CD4-positive, alpha-beta T cell (primary cell): ENCODE measurements at regions not wholly inside any gene's neighbourhood (a gene's known extent, or its start where the extent isn't known, plus 50 kb on each side); places are given as distances from the start of the nearest gene placed in this dataset.

Source experiments
- ATAC-seq: fragments of 200-7000 bp; cut with Tn5 transposase; one replicate; pipeline ENCODE4 v1.10.0; 2022; ENCODE audit warnings: mild to moderate bottlenecking; ENCODE audit not compliant: poor library complexity
- CTCF ChIA-PET: fragments of 350-600 bp; sonication (Branson Sonifier 250); formaldehyde crosslinking; loops from one replicate; lab custom pipeline; 2021; ENCODE audit warnings: antibody characterized with exemption, inconsistent platforms; lab: Charles Lee
- POLR2A ChIA-PET: fragments of 350-600 bp; sonication (Branson Sonifier 250); formaldehyde crosslinking; loops from one replicate; lab custom pipeline; 2021; ENCODE audit warnings: antibody characterized with exemption, inconsistent platforms; lab: Charles Lee
- DNase-seq, 14 experiments: peaks; one replicate each; pipeline ENCODE4 v3.0.0-alpha.2; 2013 to 2020; ENCODE audit warnings: mixed read lengths in 2 of 14
- H3K27ac ChIP-seq, 2 donors: one replicate each; pipeline versions ENCODE4 v1.5.1 to v1.7.0; 2013; ENCODE audit warnings: low read length in 2 of 2, low read depth in 1 of 2, mild to moderate bottlenecking in 1 of 2
- H3K27me3 ChIP-seq, 2 experiments: 1 replicate in 1 of 2; 2 replicates in 1 of 2; pipeline versions ENCODE4 v1.6.1 to v1.7.0; 2013; ENCODE audit warnings: low read length in 2 of 2, control low read depth in 1 of 2, mild to moderate bottlenecking in 1 of 2, moderate library complexity in 1 of 2; ENCODE audit not compliant: insufficient read depth in 2 of 2, control insufficient read depth in 1 of 2
- H3K36me3 ChIP-seq: one replicate; pipeline ENCODE4 v1.6.1; 2013; ENCODE audit warnings: low read length, control low read depth; ENCODE audit not compliant: insufficient read depth
- H3K4me1 ChIP-seq: one replicate; pipeline ENCODE4 v1.6.1; 2013; ENCODE audit warnings: low read length, control low read depth; ENCODE audit not compliant: insufficient read depth
- H3K4me3 ChIP-seq: one replicate; pipeline ENCODE4 v1.5.1; 2013; ENCODE audit warnings: mild to moderate bottlenecking, low read length, moderate library complexity
- H3K9me3 ChIP-seq, 2 experiments: 1 replicate in 1 of 2; 2 replicates in 1 of 2; pipeline versions ENCODE4 v1.6.1 to v1.7.0; 2013; ENCODE audit warnings: low read length in 2 of 2, mild to moderate bottlenecking in 2 of 2, control low read depth in 1 of 2, moderate library complexity in 1 of 2; ENCODE audit not compliant: control insufficient read depth in 1 of 2, insufficient read depth in 1 of 2
- H3K27ac Mint-ChIP-seq: one replicate; pipeline ENCODE4 v1.8.0; 2020; ENCODE audit warnings: mixed read lengths
- H3K27me3 Mint-ChIP-seq: one replicate; pipeline ENCODE4 v1.8.0; 2021; ENCODE audit warnings: mixed read lengths
- H3K36me3 Mint-ChIP-seq: one replicate; pipeline ENCODE4 v1.8.0; 2021; ENCODE audit warnings: low read depth, mixed read lengths
- H3K4me1 Mint-ChIP-seq: one replicate; pipeline ENCODE4 v1.8.0; 2021; ENCODE audit warnings: low read depth, mixed read lengths
- H3K4me3 Mint-ChIP-seq: one replicate; pipeline ENCODE4 v1.8.0; 2020; ENCODE audit warnings: mild to moderate bottlenecking, mixed read lengths
- H3K9me3 Mint-ChIP-seq: one replicate; pipeline ENCODE4 v1.8.0; 2020; ENCODE audit warnings: mixed read lengths
- CTCF ChIP-seq: fragments of 200-600 bp; IDR thresholded peaks from one replicate; pipeline ENCODE4 v1.8.0; 2022; ENCODE audit warnings: antibody characterized with exemption, mild to moderate bottlenecking
- intact Hi-C, 2 experiments: fragments of 100-400 bp; cut with DNase I in 1 of 2; cut with micrococcal nuclease in 1 of 2; formaldehyde crosslinking; loops; one replicate each; pipeline versions ENCODE4 v1.15.1 to v1.9.0; 2023 to 2025; cut with DNase I, micrococcal nuclease

- Histone ChIP-seq H3K9me3 (peaks cover 0 to 15% of the 10 kb centered on the region in 2 experiments), H3K27ac (no peak overlapping the region), H3K4me3 (no peak overlapping the region), H3K4me1 (no peaks in the 10 kb centered on the region), H3K36me3 (no peaks in the 10 kb centered on the region), H3K27me3 (no peaks in the 10 kb centered on the region)
- DNase-seq (no peak), ATAC-seq (no peak)
- intact Hi-C loops, result no loop called here
- no peak for TF ChIP-seq CTCF
- Mint-ChIP-seq H3K36me3 (no peaks in the 10 kb centered on the region), H3K27me3 (peaks cover 8% of the 10 kb centered on the region), H3K4me3 (no peak overlapping the region), H3K27ac (no peak overlapping the region), H3K9me3 (no peaks in the 10 kb centered on the region), H3K4me1 (no peaks in the 10 kb centered on the region)
- POLR2A ChIA-PET, result no interaction called here
- CTCF ChIA-PET, result no interaction called here
Measured at GRCh38 chr4:4775493-4776004, 83.9 kb upstream of the MSX1 start.

DNA sequence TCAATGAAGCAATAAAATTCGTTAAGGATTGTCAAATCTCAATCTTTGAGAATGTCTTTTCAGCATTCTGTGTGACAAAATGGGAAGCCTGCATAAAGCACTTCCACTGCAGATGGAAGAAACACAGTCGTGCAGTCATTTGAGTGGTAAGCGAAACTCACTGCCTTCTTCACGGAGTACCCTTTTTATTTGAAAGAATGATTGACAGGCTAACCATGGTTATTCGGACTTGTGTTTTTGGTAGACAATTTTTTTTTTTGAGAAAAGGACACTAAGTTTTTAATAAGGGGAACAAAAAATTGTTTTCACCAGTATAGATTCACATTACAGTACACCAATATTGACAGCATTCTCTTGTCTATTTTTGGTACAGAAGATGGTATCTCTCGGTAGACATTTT is 86.9 kb upstream of the MSX1 start:
- Mint-ChIP-seq H3K4me1 (no peaks in the 10 kb centered on the region), H3K36me3 (no peaks in the 10 kb centered on the region), H3K9me3 (no peaks in the 10 kb centered on the region), H3K27ac (no peak overlapping the region), H3K27me3 (no peaks in the 10 kb centered on the region), H3K4me3 (no peak overlapping the region)
- CTCF ChIA-PET, result no interaction called here
- Histone ChIP-seq H3K36me3 (no peaks in the 10 kb centered on the region), H3K27me3 (no peaks in the 10 kb centered on the region), H3K4me3 (no peak overlapping the region), H3K9me3 (peaks cover 0 to 19% of the 10 kb centered on the region in 2 experiments), H3K27ac (no peak overlapping the region), H3K4me1 (no peaks in the 10 kb centered on the region)
- POLR2A ChIA-PET, result no interaction called here
- intact Hi-C loops, result no loop called here
- TF ChIP-seq CTCF, result no peak
- DNase-seq (no peak), ATAC-seq (no peak)

- Mint-ChIP-seq H3K9me3 (peaks cover 3% of the 10 kb centered on the region), H3K36me3 (no peaks in the 10 kb centered on the region), H3K27me3 (no peaks in the 10 kb centered on the region), H3K4me3 (no peak overlapping the region), H3K4me1 (no peaks in the 10 kb centered on the region), H3K27ac (no peak overlapping the region)
- H3K4me1 ChIP-seq, result no peaks in the 10 kb centered on the region
- H3K9me3 ChIP-seq, result peaks cover 0 to 14% of the 10 kb centered on the region in 2 experiments
- no peak for TF ChIP-seq CTCF
- ATAC-seq (no peak), DNase-seq (no peak)
- POLR2A ChIA-PET, result no interaction called here
- H3K4me3 ChIP-seq, result no peak overlapping the region
- H3K27me3 ChIP-seq, result no peaks in the 10 kb centered on the region
- intact Hi-C loops, result no loop called here
- H3K36me3 ChIP-seq, result no peaks in the 10 kb centered on the region
- no peak overlapping the region for H3K27ac ChIP-seq
- CTCF ChIA-PET, result no interaction called here
Measured at GRCh38 chr4:4771160-4771559, 88.3 kb upstream of the MSX1 start.
